Fibroblast of skin of right biceps (primary cell): ENCODE measurements at regions not wholly inside any gene's neighbourhood (a gene's known extent, or its start where the extent isn't known, plus 50 kb on each side); places are given as distances from the start of the nearest gene placed in this dataset.

ENCODE experiments used
- DNase-seq: peaks from one replicate; pipeline ENCODE4 v3.0.0-alpha.2; 2013

- no peak for DNase-seq
These were observed 223.1 kb upstream of the JUN start for GRCh38 chr1:59006932-59007331.

- no peak for DNase-seq
These were observed 223.6 kb upstream of the JUN start for GRCh38 chr1:59007429-59007819.

- peak; percentile 46 for DNase-seq
These were observed 224.2 kb upstream of the JUN start for GRCh38 chr1:59007820-59008598.

GRCh38 chr1:59008599-59009347, 224.9 kb upstream of the JUN start:
- DNase-seq: peak; percentile 51

GRCh38 chr1:59011663-59012062, 227.8 kb upstream of the JUN start:
- DNase-seq: no peak

- DNase-seq: no peak
These were observed 228.5 kb upstream of the JUN start for GRCh38 chr1:59012378-59012777.

GRCh38 chr1:59013276-59013927, 229.6 kb upstream of the JUN start:
- DNase-seq: peak; percentile 65

- DNase-seq: no peak
These were observed 230.1 kb upstream of the JUN start for GRCh38 chr1:59013928-59014279.

GRCh38 chr1:59014827-59015226, 231.0 kb upstream of the JUN start:
- DNase-seq: no peak

- DNase-seq: peak; percentile 92
These were observed 231.9 kb upstream of the JUN start for GRCh38 chr1:59015708-59016107.

- DNase-seq: no peak
These were observed 232.5 kb upstream of the JUN start for GRCh38 chr1:59016390-59016789.

- DNase-seq: peak; percentile 68
These were observed 233.8 kb upstream of the JUN start for GRCh38 chr1:59017501-59018231.

GRCh38 chr1:59018446-59018845, 234.6 kb upstream of the JUN start:
- no peak for DNase-seq

- no peak for DNase-seq
These were observed 235.0 kb upstream of the JUN start for GRCh38 chr1:59018860-59019259.

GRCh38 chr1:59020151-59020997, 236.5 kb upstream of the JUN start:
- peak; percentile 84 for DNase-seq

GRCh38 chr1:59022199-59022598, 238.4 kb upstream of the JUN start:
- DNase-seq: no peak

GRCh38 chr1:59022799-59023198, 239.0 kb upstream of the JUN start:
- DNase-seq: no peak

GRCh38 chr1:59025201-59025600, 241.4 kb upstream of the JUN start:
- DNase-seq: peak; percentile 84

GRCh38 chr1:59025898-59026426, 242.1 kb upstream of the JUN start:
- peak; percentile 75 for DNase-seq

GRCh38 chr1:59026472-59026948, 242.7 kb upstream of the JUN start:
- DNase-seq: peak; percentile 99

- DNase-seq: peak; percentile 44
These were observed 243.3 kb upstream of the JUN start for GRCh38 chr1:59027177-59027576.

GRCh38 chr1:59028048-59028447, 244.2 kb upstream of the JUN start:
- no peak for DNase-seq
